ENCODE measurements at regions not wholly inside any gene's neighbourhood (a gene's known extent, or its start where the extent isn't known, plus 50 kb on each side); places are given as distances from the start of the nearest gene placed in this dataset.

GRCh38 chr12:77679686-77680085 lies 151.0 kb upstream of the NAV3 start:
- no peak for TF ChIP-seq CTCF (IDR thresholded peaks at IDR 0.05)
- TF ChIP-seq POLR2A (IDR thresholded peaks at IDR 0.05) = no peak

Measured in adrenal gland (tissue), 5 donors.